GM12864 (cell line): ENCODE measurements at regions not wholly inside any gene's neighbourhood (a gene's known extent, or its start where the extent isn't known, plus 50 kb on each side); places are given as distances from the start of the nearest gene placed in this dataset.

Source experiments
- DNase-seq: peaks from one replicate; pipeline ENCODE4 v3.0.0-alpha.2; 2011; ENCODE audit warnings: low read depth
- H3K4me3 ChIP-seq: 2 replicates; pipeline ENCODE4 v1.5.1; 2011; ENCODE audit warnings: mild to moderate bottlenecking, low read depth, low read length, control low read depth
- TF ChIP-seq, protein P1 (sequence below): IDR thresholded peaks from 2 replicates; pipeline ENCODE4 v1.5.1; 2011; ENCODE audit warnings: low read depth, mild to moderate bottlenecking, moderate library complexity, low read length, control low read depth, inconsistent platforms; ENCODE audit errors: missing control alignments

DNA sequence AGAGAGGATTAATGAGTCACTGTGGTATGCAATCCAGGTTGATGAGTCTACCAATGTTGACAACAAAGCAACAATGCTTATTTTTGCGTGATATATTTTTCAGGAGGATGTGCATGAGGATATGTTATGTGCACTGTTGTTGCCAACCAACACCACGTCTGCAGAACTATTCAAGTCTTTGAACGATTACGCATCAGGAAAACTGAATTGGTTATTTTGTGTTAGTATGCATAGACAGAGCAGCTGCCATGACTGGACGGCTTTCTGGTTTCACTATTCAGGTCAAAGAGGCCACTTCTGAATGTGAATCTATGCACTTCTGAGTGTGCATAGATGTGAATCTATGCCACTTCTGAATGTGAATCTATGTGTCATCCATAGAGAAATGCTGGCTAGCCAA is 134.0 kb upstream of the GRIK2 start:
- no peak overlapping the region for H3K4me3 ChIP-seq
- no peak for DNase-seq
- TF ChIP-seq, protein P1, sequence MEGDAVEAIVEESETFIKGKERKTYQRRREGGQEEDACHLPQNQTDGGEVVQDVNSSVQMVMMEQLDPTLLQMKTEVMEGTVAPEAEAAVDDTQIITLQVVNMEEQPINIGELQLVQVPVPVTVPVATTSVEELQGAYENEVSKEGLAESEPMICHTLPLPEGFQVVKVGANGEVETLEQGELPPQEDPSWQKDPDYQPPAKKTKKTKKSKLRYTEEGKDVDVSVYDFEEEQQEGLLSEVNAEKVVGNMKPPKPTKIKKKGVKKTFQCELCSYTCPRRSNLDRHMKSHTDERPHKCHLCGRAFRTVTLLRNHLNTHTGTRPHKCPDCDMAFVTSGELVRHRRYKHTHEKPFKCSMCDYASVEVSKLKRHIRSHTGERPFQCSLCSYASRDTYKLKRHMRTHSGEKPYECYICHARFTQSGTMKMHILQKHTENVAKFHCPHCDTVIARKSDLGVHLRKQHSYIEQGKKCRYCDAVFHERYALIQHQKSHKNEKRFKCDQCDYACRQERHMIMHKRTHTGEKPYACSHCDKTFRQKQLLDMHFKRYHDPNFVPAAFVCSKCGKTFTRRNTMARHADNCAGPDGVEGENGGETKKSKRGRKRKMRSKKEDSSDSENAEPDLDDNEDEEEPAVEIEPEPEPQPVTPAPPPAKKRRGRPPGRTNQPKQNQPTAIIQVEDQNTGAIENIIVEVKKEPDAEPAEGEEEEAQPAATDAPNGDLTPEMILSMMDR, result no peak

DNA sequence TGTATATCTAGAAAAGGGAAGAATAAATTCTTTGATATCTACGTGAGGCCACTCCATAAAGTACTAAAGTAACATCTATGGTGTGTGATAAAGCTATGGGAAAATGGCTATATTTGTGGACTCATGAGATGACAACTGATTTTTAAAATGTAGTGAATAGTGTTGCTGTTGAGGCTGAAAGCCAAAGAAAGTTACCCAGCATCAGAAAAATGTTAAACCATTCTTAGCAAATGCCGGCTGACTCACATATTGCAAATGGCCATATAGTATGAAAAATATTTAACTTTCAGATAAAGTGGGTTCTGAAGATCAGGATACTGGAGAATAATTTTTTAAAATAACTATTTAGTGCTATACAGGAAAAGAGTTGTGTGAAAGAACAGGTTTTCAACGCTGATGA is 129.9 kb upstream of the GRIK2 start:
- no peak overlapping the region for H3K4me3 ChIP-seq
- TF ChIP-seq, protein P1, result no peak
- no peak for DNase-seq

DNA sequence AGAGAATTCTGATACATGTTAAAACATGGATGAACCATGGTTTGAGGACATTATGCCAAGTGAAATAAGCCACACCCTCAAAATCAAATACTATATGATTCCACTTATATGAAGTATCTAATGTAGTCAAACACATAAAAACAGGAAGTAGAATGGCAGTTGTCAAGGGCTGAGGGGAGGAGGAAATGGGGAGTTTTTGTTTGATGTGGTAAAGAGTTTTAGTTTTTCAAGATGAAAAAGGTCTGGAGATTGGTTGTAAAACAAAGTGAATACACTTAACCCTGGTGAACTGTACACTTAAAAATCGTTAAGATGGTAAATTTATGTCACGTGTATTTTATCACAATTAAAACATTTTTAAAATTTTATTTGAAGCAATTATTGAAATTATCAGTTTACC is 127.4 kb upstream of the GRIK2 start:
- DNase-seq, result no peak
- H3K4me3 ChIP-seq, result no peak overlapping the region
- TF ChIP-seq, protein P1, result no peak

DNA sequence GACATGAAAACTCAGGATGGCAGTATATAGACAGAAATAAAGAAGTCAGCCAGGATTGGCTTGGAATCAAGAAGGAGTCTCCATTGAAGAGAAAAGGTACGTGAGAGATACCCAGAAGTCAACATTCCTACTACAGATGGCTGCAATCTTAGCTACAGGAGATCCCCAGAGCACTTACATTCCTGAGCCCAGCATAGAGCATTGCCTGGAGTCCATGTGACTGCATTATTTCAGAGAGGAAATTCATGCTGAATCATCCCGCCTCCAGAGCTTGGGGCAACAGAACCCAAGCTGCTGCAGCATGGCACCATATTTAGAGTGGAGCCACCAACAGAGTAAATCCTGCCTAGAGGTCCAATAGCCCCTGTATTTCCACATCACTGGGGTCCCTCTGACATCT is 125.0 kb upstream of the GRIK2 start:
- H3K4me3 ChIP-seq, result no peak overlapping the region
- no peak for DNase-seq
- TF ChIP-seq, protein P1, result no peak

DNA sequence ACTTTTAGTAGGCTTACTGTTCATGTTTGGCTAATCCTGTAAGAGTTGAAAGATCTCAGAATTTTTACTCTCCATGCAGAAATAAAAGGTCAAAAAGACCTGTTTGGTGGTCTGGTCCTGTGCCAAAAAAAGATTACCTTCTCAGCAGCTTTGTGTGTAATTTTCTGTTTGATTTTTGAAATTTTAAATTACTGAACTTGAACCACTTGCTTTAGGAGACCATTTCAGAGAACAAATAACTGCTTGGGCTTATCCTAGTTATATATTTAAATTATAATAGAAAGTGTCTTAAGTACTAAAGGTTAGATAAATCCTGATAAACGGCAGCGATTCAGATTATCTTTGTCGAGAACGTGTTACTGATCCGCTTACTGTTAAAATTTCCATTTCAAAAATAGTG is 118.3 kb upstream of the GRIK2 start:
- TF ChIP-seq, protein P1, result no peak
- no peak overlapping the region for H3K4me3 ChIP-seq
- DNase-seq, result no peak

DNA sequence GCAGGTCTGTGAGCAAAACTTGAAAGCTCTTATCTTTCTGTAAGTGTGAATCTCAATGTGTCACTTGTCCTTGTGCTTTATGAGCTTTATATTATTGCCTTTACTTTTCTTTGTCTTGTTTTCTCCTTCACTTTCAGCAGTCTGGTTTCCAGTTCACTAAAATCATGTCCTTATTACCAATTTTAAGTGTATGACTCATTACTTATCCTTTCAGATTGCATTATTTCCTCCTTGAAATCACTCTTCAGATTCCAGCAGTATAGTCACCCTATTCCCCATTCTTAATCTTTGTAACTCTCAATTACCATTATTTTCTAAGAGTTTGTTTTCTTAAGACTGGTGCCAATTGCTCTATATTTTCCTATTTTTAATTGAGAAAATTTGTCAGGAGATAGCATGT is 117.4 kb upstream of the GRIK2 start:
- H3K4me3 ChIP-seq, result no peak overlapping the region
- TF ChIP-seq, protein P1, result no peak
- no peak for DNase-seq

DNA sequence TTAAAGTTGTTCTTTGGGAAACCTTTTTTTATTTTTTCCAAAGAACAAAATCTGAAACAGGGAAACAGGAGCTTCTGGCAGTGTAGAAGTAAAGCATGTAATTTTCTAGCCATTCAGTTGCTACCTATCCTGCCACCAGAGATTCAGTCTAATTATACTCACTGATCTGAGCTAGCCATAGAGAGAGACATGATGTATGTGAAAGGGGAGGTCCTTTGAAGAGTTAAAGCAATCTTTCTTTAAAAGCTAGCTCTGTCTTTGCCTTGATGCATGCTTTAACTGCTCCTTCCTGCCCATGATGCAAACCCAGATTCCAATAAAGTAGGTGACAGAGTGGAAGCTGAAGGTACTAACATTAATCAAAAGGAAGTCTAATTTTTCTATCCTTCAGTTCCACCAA is 114.1 kb upstream of the GRIK2 start:
- no peak overlapping the region for H3K4me3 ChIP-seq
- no peak for DNase-seq
- TF ChIP-seq, protein P1, result no peak
